SK-N-SH treated with all-trans-retinoic acid at 6 μM for 48 hours (cell line): ENCODE measurements at regions not wholly inside any gene's neighbourhood (a gene's known extent, or its start where the extent isn't known, plus 50 kb on each side); places are given as distances from the start of the nearest gene placed in this dataset.

Source experiments
- PPARA ChIP-seq: fragments of 250-450 bp; sonication (Bioruptor Pico); IDR thresholded peaks from 2 replicates; pipeline ENCODE4 v1.5.0; 2020; ENCODE audit warnings: mild to moderate bottlenecking, borderline replicate concordance
- RARB ChIP-seq: fragments of 250-450 bp; sonication (Bioruptor Pico); IDR thresholded peaks from 2 replicates; pipeline ENCODE4 v1.8.0; 2021; ENCODE audit warnings: mild to moderate bottlenecking, moderate library complexity
- TCF4 ChIP-seq: fragments of 250-450 bp; sonication (Bioruptor Pico); IDR thresholded peaks from 2 replicates; pipeline ENCODE4 v1.8.0; 2021; ENCODE audit warnings: mild to moderate bottlenecking, moderate library complexity, borderline replicate concordance
- ZC3H10 ChIP-seq: fragments of 250-450 bp; sonication (Bioruptor Pico); IDR thresholded peaks from 2 replicates; pipeline ENCODE4 v1.5.1; 2021; ENCODE audit warnings: mild to moderate bottlenecking, moderate library complexity
- TF ChIP-seq, protein P1 (sequence below): fragments of 250-450 bp; sonication (Bioruptor Pico); IDR thresholded peaks from 2 replicates; pipeline ENCODE4 v1.8.0; 2020; ENCODE audit warnings: mild to moderate bottlenecking, moderate library complexity, borderline replicate concordance

DNA sequence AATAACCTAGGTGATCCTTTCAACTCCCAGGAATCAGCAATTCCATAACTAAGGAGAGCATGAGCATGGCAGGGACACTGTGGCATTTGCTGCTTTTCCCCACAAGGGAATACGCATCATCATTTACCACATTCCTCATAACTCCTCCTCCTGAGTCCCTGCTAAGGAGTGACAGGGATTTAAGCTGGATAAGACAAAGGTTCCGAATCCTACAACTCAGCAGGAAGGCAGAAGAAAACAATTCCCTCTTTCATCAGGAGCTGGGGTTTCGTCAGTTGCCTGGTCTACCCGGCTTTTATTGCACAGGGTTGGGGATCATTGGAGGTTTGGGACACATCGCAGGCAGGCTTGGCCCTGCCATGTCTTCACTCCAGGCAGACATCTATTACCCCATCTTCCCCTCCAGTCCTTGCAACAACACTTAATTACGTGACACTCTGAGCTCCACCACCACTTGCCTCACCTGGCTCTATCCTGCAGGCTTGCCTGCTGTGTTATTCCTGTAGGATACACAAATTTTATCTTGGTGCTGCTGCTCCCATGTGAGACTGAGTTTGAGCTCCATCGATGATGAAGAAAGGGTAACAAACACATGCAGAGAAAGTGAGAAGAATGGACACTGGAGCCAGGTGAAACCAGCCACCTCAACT, 563.0 kb upstream of the KLF4 start:
- TF ChIP-seq, protein P1, sequence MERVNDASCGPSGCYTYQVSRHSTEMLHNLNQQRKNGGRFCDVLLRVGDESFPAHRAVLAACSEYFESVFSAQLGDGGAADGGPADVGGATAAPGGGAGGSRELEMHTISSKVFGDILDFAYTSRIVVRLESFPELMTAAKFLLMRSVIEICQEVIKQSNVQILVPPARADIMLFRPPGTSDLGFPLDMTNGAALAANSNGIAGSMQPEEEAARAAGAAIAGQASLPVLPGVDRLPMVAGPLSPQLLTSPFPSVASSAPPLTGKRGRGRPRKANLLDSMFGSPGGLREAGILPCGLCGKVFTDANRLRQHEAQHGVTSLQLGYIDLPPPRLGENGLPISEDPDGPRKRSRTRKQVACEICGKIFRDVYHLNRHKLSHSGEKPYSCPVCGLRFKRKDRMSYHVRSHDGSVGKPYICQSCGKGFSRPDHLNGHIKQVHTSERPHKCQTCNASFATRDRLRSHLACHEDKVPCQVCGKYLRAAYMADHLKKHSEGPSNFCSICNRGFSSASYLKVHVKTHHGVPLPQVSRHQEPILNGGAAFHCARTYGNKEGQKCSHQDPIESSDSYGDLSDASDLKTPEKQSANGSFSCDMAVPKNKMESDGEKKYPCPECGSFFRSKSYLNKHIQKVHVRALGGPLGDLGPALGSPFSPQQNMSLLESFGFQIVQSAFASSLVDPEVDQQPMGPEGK (CRISPR knock-in tag): no peak
- TF ChIP-seq PPARA: no peak
- no peak for TF ChIP-seq TCF4 (CRISPR knock-in tag)
- no peak for TF ChIP-seq RARB (CRISPR knock-in tag)
- TF ChIP-seq ZC3H10: no peak
